IMR-90 (cell line): ENCODE measurements at regions not wholly inside any gene's neighbourhood (a gene's known extent, or its start where the extent isn't known, plus 50 kb on each side); places are given as distances from the start of the nearest gene placed in this dataset.

Source experiments
- ATAC-seq: fragments of 200-7000 bp; cut with Tn5 transposase; 2 replicates; pipeline ENCODE4 v1.9.1; 2020; ENCODE audit warnings: low read depth, mild to moderate bottlenecking, moderate library complexity
- BruUV-seq: library from RNA; stranded (reverse); fragments of 400-500 nt; replicated peaks from 2 replicates; lab custom pipeline; 2021; lab: Mats Ljungman, UMichigan
- CTCF ChIA-PET: fragments of 300-600 bp; formaldehyde crosslinking; extraction: SDS; loops from one replicate; lab custom pipeline; 2021; ENCODE audit warnings: antibody characterized with exemption; lab: Yijun Ruan, JAX
- POLR2A ChIA-PET: fragments of 300-600 bp; sonication (Branson Sonifier 250); formaldehyde crosslinking; loops from one replicate; lab custom pipeline; 2022; ENCODE audit warnings: antibody characterized with exemption; ENCODE audit not compliant: unreplicated experiment; lab: Charles Lee
- DNase-seq: peaks from one replicate; pipeline ENCODE4 v3.0.0; 2013
- H2AFZ ChIP-seq: replicated peaks from 2 replicates; pipeline ENCODE3; 2013; ENCODE audit warnings: low read length, mild to moderate bottlenecking; ENCODE audit not compliant: poor library complexity
- H2AK5ac ChIP-seq: 2 replicates; pipeline ENCODE4 v1.6.1; 2013; ENCODE audit warnings: low read depth, low read length, inconsistent platforms
- H2AK9ac ChIP-seq: replicated peaks from 2 replicates; pipeline ENCODE3; 2013; ENCODE audit warnings: mild to moderate bottlenecking, low read depth, low read length, moderate library complexity; ENCODE audit not compliant: poor library complexity
- H2BK120ac ChIP-seq: 2 replicates; pipeline ENCODE4 v1.6.1; 2013; ENCODE audit warnings: low read depth, low read length, inconsistent platforms
- H2BK15ac ChIP-seq: 3 replicates; pipeline ENCODE4 v1.6.1; 2013; ENCODE audit warnings: low read depth, low read length, inconsistent platforms
- H2BK20ac ChIP-seq: 2 replicates; pipeline ENCODE4 v1.6.1; 2013; ENCODE audit warnings: low read depth, mild to moderate bottlenecking, inconsistent platforms, low read length, moderate library complexity
- H2BK5ac ChIP-seq: 2 replicates; pipeline ENCODE4 v1.6.1; 2013; ENCODE audit warnings: mild to moderate bottlenecking, low read depth, low read length, inconsistent platforms; ENCODE audit not compliant: poor library complexity, severe bottlenecking
- H3K14ac ChIP-seq: replicated peaks from 2 replicates; pipeline ENCODE4 v1.6.1; 2013; ENCODE audit warnings: low read depth, low read length, inconsistent platforms
- H3K18ac ChIP-seq: 2 replicates; pipeline ENCODE4 v1.6.1; 2013; ENCODE audit warnings: low read depth, low read length, control low read depth
- H3K23ac ChIP-seq: 2 replicates; pipeline ENCODE4 v1.6.1; 2013; ENCODE audit warnings: low read depth, low read length, inconsistent platforms
- H3K27ac ChIP-seq: 2 replicates; pipeline ENCODE4 v1.5.1; 2013; ENCODE audit warnings: mild to moderate bottlenecking, control low read depth, low read length; ENCODE audit not compliant: insufficient read depth
- H3K27me3 ChIP-seq: 2 replicates; pipeline ENCODE4 v1.6.1; 2013; ENCODE audit warnings: low read length; ENCODE audit not compliant: control insufficient read depth, insufficient read depth
- H3K36me3 ChIP-seq: 2 replicates; pipeline ENCODE4 v1.6.1; 2013; ENCODE audit warnings: low read length, mixed read lengths; ENCODE audit not compliant: control insufficient read depth, insufficient read depth
- H3K4ac ChIP-seq: 2 replicates; pipeline ENCODE4 v1.6.1; 2013; ENCODE audit warnings: low read depth, low read length, inconsistent platforms
- H3K4me1 ChIP-seq: 2 replicates; pipeline ENCODE4 v1.6.1; 2013; ENCODE audit warnings: low read length, mixed read lengths; ENCODE audit not compliant: control insufficient read depth, insufficient read depth
- H3K4me2 ChIP-seq: 2 replicates; pipeline ENCODE4 v1.6.1; 2013; ENCODE audit warnings: low read depth, mild to moderate bottlenecking, control low read depth, low read length, moderate library complexity
- H3K4me3 ChIP-seq: 2 replicates; pipeline ENCODE4 v1.5.1; 2013; ENCODE audit warnings: low read depth, mild to moderate bottlenecking, control low read depth, low read length, moderate library complexity; ENCODE audit not compliant: insufficient read depth
- H3K56ac ChIP-seq: 2 replicates; pipeline ENCODE4 v1.6.1; 2013; ENCODE audit warnings: low read length, inconsistent platforms; ENCODE audit not compliant: insufficient read depth; ENCODE audit errors: extremely low read depth
- H3K79me1 ChIP-seq, 2 experiments: 2 replicates each; pipeline ENCODE4 v1.6.1; 2013; ENCODE audit warnings: low read length in 2 of 2, inconsistent platforms in 1 of 2, low read depth in 1 of 2
- H3K9ac ChIP-seq: 2 replicates; pipeline ENCODE4 v1.6.1; 2013; ENCODE audit warnings: low read depth, low read length, control low read depth
- H3K9me1 ChIP-seq: 2 replicates; pipeline ENCODE4 v1.6.1; 2013; ENCODE audit warnings: low read length, inconsistent platforms; ENCODE audit not compliant: insufficient read depth
- H3K9me3 ChIP-seq: 2 replicates; pipeline ENCODE4 v1.6.1; 2013; ENCODE audit warnings: low read length; ENCODE audit not compliant: control insufficient read depth, insufficient read depth
- H4K20me1 ChIP-seq: 2 replicates; pipeline ENCODE4 v1.6.1; 2013; ENCODE audit warnings: low read length, inconsistent platforms; ENCODE audit not compliant: insufficient read depth
- H4K5ac ChIP-seq: 2 replicates; pipeline ENCODE4 v1.6.1; 2013; ENCODE audit warnings: mild to moderate bottlenecking, low read depth, low read length, control low read depth
- H4K8ac ChIP-seq, 2 experiments: 2 replicates each; pipeline ENCODE4 v1.6.1; 2013; ENCODE audit warnings: low read depth in 2 of 2, low read length in 2 of 2, control low read depth in 1 of 2, inconsistent platforms in 1 of 2
- H4K91ac ChIP-seq: 2 replicates; pipeline ENCODE4 v1.6.1; 2013; ENCODE audit warnings: low read depth, low read length, inconsistent platforms; ENCODE audit not compliant: insufficient read depth
- BHLHE40 ChIP-seq: fragments of 150-350 bp; IDR thresholded peaks from 2 replicates; pipeline ENCODE4 v1.6.1; 2016; ENCODE audit warnings: mild to moderate bottlenecking, low read depth, low read length
- CEBPB ChIP-seq: IDR thresholded peaks from 2 replicates; pipeline ENCODE4 v1.6.1; 2012; ENCODE audit warnings: low read depth, low read length, improper control_type of control experiment
- CHD1 ChIP-seq: IDR thresholded peaks from 2 replicates; pipeline ENCODE4 v1.6.1; 2012; ENCODE audit warnings: low read depth, low read length, improper control_type of control experiment
- MAFK ChIP-seq: IDR thresholded peaks from 2 replicates; pipeline ENCODE4 v1.6.1; 2012; ENCODE audit warnings: low read depth, low read length, improper control_type of control experiment
- MAZ ChIP-seq: IDR thresholded peaks from 2 replicates; pipeline ENCODE4 v1.6.1; 2012; ENCODE audit warnings: low read depth, mild to moderate bottlenecking, low read length, improper control_type of control experiment, moderate library complexity, borderline replicate concordance
- NFE2L2 ChIP-seq: fragments of 150-350 bp; IDR thresholded peaks from 2 replicates; pipeline ENCODE4 v1.6.1; 2016; ENCODE audit warnings: low read depth, mild to moderate bottlenecking, low read length
- RCOR1 ChIP-seq: IDR thresholded peaks from 2 replicates; pipeline ENCODE4 v1.6.1; 2012; ENCODE audit warnings: mild to moderate bottlenecking, low read length, improper control_type of control experiment; ENCODE audit not compliant: insufficient replicate concordance
- SMC3 ChIP-seq: fragments of 150-350 bp; IDR thresholded peaks from 2 replicates; pipeline ENCODE4 v1.6.1; 2016; ENCODE audit warnings: low read depth, mild to moderate bottlenecking, antibody characterized with exemption, low read length, moderate library complexity
- WGBS, 2 experiments: methylation state at CpG; one replicate each; pipeline versions ENCODE4 v1.1.5 to v1.1.7; 2013; ENCODE audit warnings: missing lambda C conversion rate in 2 of 2; ENCODE audit not compliant: insufficient read length in 1 of 2; ENCODE audit errors: extremely low coverage in 2 of 2; 5-methylcytosine and 5-hydroxymethylcytosine counted together
- dilution Hi-C: fragments of 300-500 bp; cut with HindIII; formaldehyde crosslinking; loops from one replicate; pipeline ENCODE4 v1.14.3; 2018; ENCODE audit warnings: low sequenced_read_pairs; ENCODE audit not compliant: unreplicated experiment
- in situ Hi-C: fragments of 300-500 bp; cut with MboI; formaldehyde crosslinking; loops from 3 replicates; pipeline ENCODE4 v1.14.3; 2019; ENCODE audit warnings: low sequenced_read_pairs, inconsistent platforms, mixed read lengths
- intact Hi-C: fragments of 100-400 bp; cut with micrococcal nuclease; formaldehyde crosslinking; loops from 2 replicates; pipeline ENCODE4 v1.10.0; 2022
- TF ChIP-seq, protein P1 (sequence below): fragments of 150-350 bp; IDR thresholded peaks from 2 replicates; pipeline ENCODE4 v1.6.1; 2017; ENCODE audit warnings: mild to moderate bottlenecking, antibody characterized with exemption, low read length, low read depth

GRCh38 chr21:27535188-27535587, 568.3 kb upstream of the ADAMTS5 start:
- Histone ChIP-seq H2AK5ac (peak overlapping the region; percentile 48), H2BK20ac (peak overlapping the region; percentile 23; the same call in 1 of the 2 replicates), H3K4me2 (no peak overlapping the region), H2BK120ac (no peak overlapping the region), H4K91ac (no peak overlapping the region), H3K18ac (0 out of 2 replicates have a peak overlapping the region, but pooled peaks have one; percentile 18), H4K20me1 (no peaks in the 10 kb centered on the region), H3K4me3 (no peak overlapping the region), H3K9ac (no peak overlapping the region), H3K36me3 (no peaks in the 10 kb centered on the region), H2AK9ac (no peak overlapping the region), H2BK15ac (peak overlapping the region; percentile 44; the same call in 2 of the 3 replicates), H3K56ac (no peak overlapping the region), H4K5ac (no peak overlapping the region), H2BK5ac (no peak overlapping the region), H3K27me3 (no peaks in the 10 kb centered on the region), H3K9me1 (no peaks in the 10 kb centered on the region), H3K9me3 (no peaks in the 10 kb centered on the region), H3K14ac (no peak overlapping the region), H3K4me1 (peaks cover 1% of the 10 kb centered on the region; the same call in 1 of the 2 replicates), H4K8ac (no peak overlapping the region), H3K4ac (peak overlapping the region; percentile 29; the same call in 1 of the 2 replicates), H2AFZ (no peak overlapping the region), H3K79me1 (no peaks in the 10 kb centered on the region), H3K27ac (no peak overlapping the region), H3K23ac (no peak overlapping the region)
- dilution Hi-C loops (no loop called here), in situ Hi-C loops (no loop called here), intact Hi-C loops (no loop called here)
- CTCF ChIA-PET, result interaction anchor here (0.6 kb wide), 1 partner anchor 27 kb away, joined by 8 read pairs; no protein-coding TSS in a partner anchor
- BruUV-seq, result no TSS peak
- ATAC-seq, result no peak
- DNase-seq, result no peak
- POLR2A ChIA-PET, result no interaction called here
- WGBS, 2 experiments, result 100% methylated on average over 1 of the region's 4 CpGs; no CpG with 5 or more reads in 1 of the 2 experiments
- TF ChIP-seq MAFK (no peak), RCOR1 (no peak), NFE2L2 (no peak), CHD1 (no peak), BHLHE40 (no peak), SMC3 (no peak), MAZ (no peak), CEBPB (no peak)
- TF ChIP-seq, protein P1, sequence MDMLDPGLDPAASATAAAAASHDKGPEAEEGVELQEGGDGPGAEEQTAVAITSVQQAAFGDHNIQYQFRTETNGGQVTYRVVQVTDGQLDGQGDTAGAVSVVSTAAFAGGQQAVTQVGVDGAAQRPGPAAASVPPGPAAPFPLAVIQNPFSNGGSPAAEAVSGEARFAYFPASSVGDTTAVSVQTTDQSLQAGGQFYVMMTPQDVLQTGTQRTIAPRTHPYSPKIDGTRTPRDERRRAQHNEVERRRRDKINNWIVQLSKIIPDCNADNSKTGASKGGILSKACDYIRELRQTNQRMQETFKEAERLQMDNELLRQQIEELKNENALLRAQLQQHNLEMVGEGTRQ, result no peak
